Esophagus muscularis mucosa (tissue), 3 donors: ENCODE measurements at regions not wholly inside any gene's neighbourhood (a gene's known extent, or its start where the extent isn't known, plus 50 kb on each side); places are given as distances from the start of the nearest gene placed in this dataset.

Experiments used
- POLR2AphosphoS5 ChIP-seq, 2 donors: sonication (generic); formaldehyde crosslinking; IDR thresholded peaks; one replicate each; pipeline ENCODE4 v1.6.1; 2017; ENCODE audit warnings: antibody characterized with exemption in 2 of 2
- TF ChIP-seq, protein P1 (sequence below), 3 experiments: fragments of 200-600 bp in 2 of 3; fragments of 450-650 bp in 1 of 3; sonication (generic) in 2 of 3; IDR thresholded peaks; one replicate each; pipeline ENCODE4 v1.5.1; 2017 to 2019; ENCODE audit warnings: antibody characterized with exemption in 3 of 3, mild to moderate bottlenecking in 2 of 3, moderate library complexity in 1 of 3

DNA sequence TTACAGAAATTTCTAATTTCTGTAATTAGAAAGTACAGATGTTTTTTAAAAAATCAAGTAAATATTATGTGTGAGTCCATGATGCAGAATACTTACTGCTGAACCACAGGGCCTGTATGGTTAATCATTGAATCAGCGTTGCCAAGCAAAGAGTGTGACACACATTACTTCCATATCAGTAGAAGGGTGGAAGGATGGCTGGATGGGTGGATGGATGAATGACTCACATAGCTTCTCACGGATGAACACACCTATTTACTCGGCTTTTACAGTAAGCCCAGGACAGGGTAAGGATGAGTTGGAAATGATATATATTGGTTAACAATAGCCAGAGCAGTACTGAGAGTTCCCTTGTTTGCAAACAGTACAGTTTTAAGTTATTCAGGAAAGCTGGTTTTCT is 495.9 kb upstream of the RBFOX1 start:
- TF ChIP-seq, protein P1, sequence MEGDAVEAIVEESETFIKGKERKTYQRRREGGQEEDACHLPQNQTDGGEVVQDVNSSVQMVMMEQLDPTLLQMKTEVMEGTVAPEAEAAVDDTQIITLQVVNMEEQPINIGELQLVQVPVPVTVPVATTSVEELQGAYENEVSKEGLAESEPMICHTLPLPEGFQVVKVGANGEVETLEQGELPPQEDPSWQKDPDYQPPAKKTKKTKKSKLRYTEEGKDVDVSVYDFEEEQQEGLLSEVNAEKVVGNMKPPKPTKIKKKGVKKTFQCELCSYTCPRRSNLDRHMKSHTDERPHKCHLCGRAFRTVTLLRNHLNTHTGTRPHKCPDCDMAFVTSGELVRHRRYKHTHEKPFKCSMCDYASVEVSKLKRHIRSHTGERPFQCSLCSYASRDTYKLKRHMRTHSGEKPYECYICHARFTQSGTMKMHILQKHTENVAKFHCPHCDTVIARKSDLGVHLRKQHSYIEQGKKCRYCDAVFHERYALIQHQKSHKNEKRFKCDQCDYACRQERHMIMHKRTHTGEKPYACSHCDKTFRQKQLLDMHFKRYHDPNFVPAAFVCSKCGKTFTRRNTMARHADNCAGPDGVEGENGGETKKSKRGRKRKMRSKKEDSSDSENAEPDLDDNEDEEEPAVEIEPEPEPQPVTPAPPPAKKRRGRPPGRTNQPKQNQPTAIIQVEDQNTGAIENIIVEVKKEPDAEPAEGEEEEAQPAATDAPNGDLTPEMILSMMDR (IDR thresholded peaks at IDR 0.05): no peak
- no peak for TF ChIP-seq POLR2AphosphoS5 (IDR thresholded peaks at IDR 0.05)
